Coronary artery (tissue), 2 donors: ENCODE measurements at regions not wholly inside any gene's neighbourhood (a gene's known extent, or its start where the extent isn't known, plus 50 kb on each side); places are given as distances from the start of the nearest gene placed in this dataset.

Experiments used
- DNase-seq: peaks from one replicate; pipeline ENCODE4 v3.0.0-alpha.2; 2017; ENCODE audit warnings: low spot score
- H3K27ac ChIP-seq, 2 donors: fragments of 200-600 bp; sonication (generic); one replicate each; pipeline ENCODE4 v1.5.1; 2016 to 2019
- H3K4me3 ChIP-seq: fragments of 200-600 bp; sonication (generic); 2 replicates; pipeline ENCODE4 v1.5.1; 2016; ENCODE audit warnings: mild to moderate bottlenecking, moderate library complexity
- CTCF ChIP-seq: fragments of 200-600 bp; sonication (generic); IDR thresholded peaks from one replicate; pipeline ENCODE4 v1.5.1; 2019; ENCODE audit warnings: antibody characterized with exemption

GRCh38 chr1:108051631-108052377 is 86.8 kb upstream of the VAV3 start:
- no peak for DNase-seq
- Histone ChIP-seq H3K4me3 (no peak overlapping the region), H3K27ac (no peak overlapping the region)
- TF ChIP-seq CTCF = no peak

- no peak for DNase-seq
- Histone ChIP-seq H3K4me3 (no peak overlapping the region), H3K27ac (peak overlapping the region in 1 of 2 donors; percentile 59)
- no peak for TF ChIP-seq CTCF
Observed at GRCh38 chr1:108050911-108051629, 86.1 kb upstream of the VAV3 start.

- Histone ChIP-seq H3K4me3 (no peak overlapping the region), H3K27ac (peak overlapping the region in 1 of 2 donors; percentile 59)
- no peak for TF ChIP-seq CTCF
- no peak for DNase-seq
Observed at GRCh38 chr1:108050158-108050557, 85.2 kb upstream of the VAV3 start.

- DNase-seq = no peak
- TF ChIP-seq CTCF = no peak
- H3K27ac ChIP-seq = no peak overlapping the region
Observed at GRCh38 chr1:108049178-108049819, 84.3 kb upstream of the VAV3 start.

GRCh38 chr1:108048301-108049177 is 83.6 kb upstream of the VAV3 start:
- Histone ChIP-seq H3K4me3 (no peak overlapping the region), H3K27ac (no peak overlapping the region)
- DNase-seq = no peak
- no peak for TF ChIP-seq CTCF

More at GRCh38 chr1:108049178-108049819, 84.3 kb upstream of the VAV3 start:
- H3K4me3 ChIP-seq = no peak overlapping the region

GRCh38 chr1:108047085-108047484 is 82.1 kb upstream of the VAV3 start:
- H3K4me3 ChIP-seq = no peak overlapping the region
- no peak for DNase-seq
- H3K27ac ChIP-seq = no peak overlapping the region
- TF ChIP-seq CTCF = no peak
